B cell (primary cell): ENCODE measurements at regions not wholly inside any gene's neighbourhood (a gene's known extent, or its start where the extent isn't known, plus 50 kb on each side); places are given as distances from the start of the nearest gene placed in this dataset.

Experiments
- ATAC-seq: fragments of 200-7000 bp; cut with Tn5 transposase; one replicate; pipeline ENCODE4 v1.10.0; 2021; ENCODE audit warnings: low read depth, mild to moderate bottlenecking, moderate number of reproducible peaks, moderate library complexity
- CTCF ChIA-PET: fragments of 350-600 bp; sonication (Branson Sonifier 250); formaldehyde crosslinking; loops from one replicate; lab custom pipeline; 2021; ENCODE audit warnings: antibody characterized with exemption, inconsistent platforms; lab: Charles Lee
- POLR2A ChIA-PET: fragments of 350-600 bp; sonication (Branson Sonifier 250); formaldehyde crosslinking; loops from one replicate; lab custom pipeline; 2021; ENCODE audit warnings: antibody characterized with exemption; lab: Charles Lee
- DNase-seq: peaks from one replicate; pipeline ENCODE4 v3.0.0; 2013
- H2AFZ ChIP-seq: 2 replicates; pipeline ENCODE4 v1.6.1; 2012; ENCODE audit warnings: mild to moderate bottlenecking, low read depth, low read length; ENCODE audit not compliant: insufficient read depth, poor library complexity, severe bottlenecking
- H3K27ac ChIP-seq, 2 donors: 1 replicate in 1 of 2; 2 replicates in 1 of 2; pipeline ENCODE4 v1.5.1; 2012 to 2013; ENCODE audit warnings: low read length in 2 of 2, mild to moderate bottlenecking in 2 of 2, moderate library complexity in 1 of 2
- H3K27me3 ChIP-seq, 4 experiments: fragments of 200-600 bp in 1 of 4; sonication (generic) in 1 of 4; replicated peaks in 1 of 4; 1 replicate in 2 of 4; 2 replicates in 2 of 4; pipeline versions ENCODE4 v1.6.1 to v1.7.0; 2013 to 2016; ENCODE audit warnings: low read length in 3 of 4, mild to moderate bottlenecking in 2 of 4, mixed read lengths in 1 of 4, moderate library complexity in 1 of 4; ENCODE audit not compliant: insufficient read depth in 4 of 4, control insufficient read depth in 3 of 4; ENCODE audit errors: control extremely low read depth in 1 of 4
- H3K36me3 ChIP-seq, 2 experiments: replicated peaks in 1 of 2; 1 replicate in 1 of 2; 2 replicates in 1 of 2; pipeline versions ENCODE4 v1.6.1 to v1.7.1; 2013; ENCODE audit warnings: low read length in 1 of 2; ENCODE audit not compliant: insufficient read depth in 2 of 2, control insufficient read depth in 1 of 2; ENCODE audit errors: control extremely low read depth in 1 of 2, extremely low read depth in 1 of 2
- H3K4me1 ChIP-seq, 2 donors: fragments of 200-600 bp in 1 of 2; sonication (generic) in 1 of 2; 1 replicate in 1 of 2; 2 replicates in 1 of 2; pipeline versions ENCODE4 v1.5.1 to v1.6.1; 2013 to 2017; ENCODE audit warnings: low read length in 2 of 2; ENCODE audit not compliant: control insufficient read depth in 2 of 2, insufficient read depth in 2 of 2
- H3K4me2 ChIP-seq: replicated peaks from 2 replicates; pipeline ENCODE3; 2012; ENCODE audit warnings: mild to moderate bottlenecking, low read depth, low read length; ENCODE audit not compliant: poor library complexity, severe bottlenecking
- H3K4me3 ChIP-seq, 5 experiments: fragments of 200-600 bp in 1 of 5; sonication (generic) in 1 of 5; 1 replicate in 3 of 5; 2 replicates in 2 of 5; pipeline versions ENCODE4 v1.5.1 to v1.7.0; 2011 to 2016; ENCODE audit warnings: low read length in 4 of 5, mild to moderate bottlenecking in 4 of 5, low read depth in 2 of 5, control low read depth in 1 of 5, moderate library complexity in 1 of 5; ENCODE audit not compliant: insufficient read depth in 1 of 5; ENCODE audit errors: control extremely low read depth in 1 of 5, extremely low read depth in 1 of 5
- H3K79me2 ChIP-seq: fragments of 200-600 bp; sonication (generic); one replicate; pipeline ENCODE4 v1.6.0; 2016; ENCODE audit warnings: low read length; ENCODE audit not compliant: control insufficient read depth, insufficient read depth
- H3K9ac ChIP-seq: fragments of 200-600 bp; sonication (generic); 2 replicates; pipeline ENCODE4 v1.6.1; 2017; ENCODE audit warnings: mild to moderate bottlenecking, low read length, moderate library complexity
- H3K9me3 ChIP-seq, 3 donors: one replicate each; pipeline versions ENCODE4 v1.6.1 to v1.7.1; 2013; ENCODE audit warnings: low read length in 2 of 3; ENCODE audit not compliant: control insufficient read depth in 2 of 3, insufficient read depth in 1 of 3; ENCODE audit errors: control extremely low read depth in 1 of 3
- H4K20me1 ChIP-seq: 2 replicates; pipeline ENCODE4 v1.6.0; 2012; ENCODE audit warnings: mild to moderate bottlenecking, low read length; ENCODE audit not compliant: insufficient read depth, control insufficient read depth, poor library complexity, severe bottlenecking
- H3K27ac Mint-ChIP-seq: one replicate; pipeline ENCODE4 v1.8.0; 2021; ENCODE audit warnings: mixed read lengths
- H3K27me3 Mint-ChIP-seq: one replicate; pipeline ENCODE4 v1.8.0; 2021; ENCODE audit warnings: mixed read lengths
- H3K4me1 Mint-ChIP-seq: one replicate; pipeline ENCODE4 v1.8.0; 2021; ENCODE audit warnings: mixed read lengths
- H3K4me3 Mint-ChIP-seq: one replicate; pipeline ENCODE4 v1.8.0; 2021; ENCODE audit warnings: mixed read lengths
- H3K9me3 Mint-ChIP-seq: one replicate; pipeline ENCODE4 v1.8.0; 2022; ENCODE audit warnings: mixed read lengths; ENCODE audit not compliant: insufficient read depth
- EZH2 ChIP-seq: IDR thresholded peaks from 2 replicates; pipeline ENCODE4 v1.6.1; 2012; ENCODE audit warnings: borderline replicate concordance, low read depth, mild to moderate bottlenecking, moderate library complexity, low read length; ENCODE audit not compliant: insufficient read depth, poor library complexity, severe bottlenecking
- WGBS: methylation state at CpG from one replicate; pipeline ENCODE4 v1.1.5; 2013; ENCODE audit warnings: missing lambda C conversion rate; ENCODE audit not compliant: insufficient coverage; 5-methylcytosine and 5-hydroxymethylcytosine counted together
- intact Hi-C: fragments of 100-400 bp; cut with micrococcal nuclease; formaldehyde crosslinking; loops from one replicate; pipeline ENCODE4 v1.10.0; 2022
- TF ChIP-seq, protein P1 (sequence below): fragments of 200-600 bp; IDR thresholded peaks from one replicate; pipeline ENCODE4 v1.8.0; 2022; ENCODE audit warnings: antibody characterized with exemption, mild to moderate bottlenecking

- DNase-seq (no peak), ATAC-seq (no peak)
- no peak for TF ChIP-seq EZH2
- TF ChIP-seq, protein P1, sequence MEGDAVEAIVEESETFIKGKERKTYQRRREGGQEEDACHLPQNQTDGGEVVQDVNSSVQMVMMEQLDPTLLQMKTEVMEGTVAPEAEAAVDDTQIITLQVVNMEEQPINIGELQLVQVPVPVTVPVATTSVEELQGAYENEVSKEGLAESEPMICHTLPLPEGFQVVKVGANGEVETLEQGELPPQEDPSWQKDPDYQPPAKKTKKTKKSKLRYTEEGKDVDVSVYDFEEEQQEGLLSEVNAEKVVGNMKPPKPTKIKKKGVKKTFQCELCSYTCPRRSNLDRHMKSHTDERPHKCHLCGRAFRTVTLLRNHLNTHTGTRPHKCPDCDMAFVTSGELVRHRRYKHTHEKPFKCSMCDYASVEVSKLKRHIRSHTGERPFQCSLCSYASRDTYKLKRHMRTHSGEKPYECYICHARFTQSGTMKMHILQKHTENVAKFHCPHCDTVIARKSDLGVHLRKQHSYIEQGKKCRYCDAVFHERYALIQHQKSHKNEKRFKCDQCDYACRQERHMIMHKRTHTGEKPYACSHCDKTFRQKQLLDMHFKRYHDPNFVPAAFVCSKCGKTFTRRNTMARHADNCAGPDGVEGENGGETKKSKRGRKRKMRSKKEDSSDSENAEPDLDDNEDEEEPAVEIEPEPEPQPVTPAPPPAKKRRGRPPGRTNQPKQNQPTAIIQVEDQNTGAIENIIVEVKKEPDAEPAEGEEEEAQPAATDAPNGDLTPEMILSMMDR = no peak
- intact Hi-C loops = no loop called here
- Histone ChIP-seq H3K9ac (no peak overlapping the region), H3K36me3 (no peaks in the 10 kb centered on the region), H3K27ac (no peak overlapping the region), H3K9me3 (no peaks in the 10 kb centered on the region), H3K4me1 (no peaks in the 10 kb centered on the region), H3K79me2 (no peaks in the 10 kb centered on the region), H3K27me3 (peaks cover 0 to 5% (median 0%) of the 10 kb centered on the region in 4 experiments), H4K20me1 (no peaks in the 10 kb centered on the region), H3K4me2 (no peak overlapping the region), H2AFZ (no peak overlapping the region), H3K4me3 (no peak overlapping the region)
- POLR2A ChIA-PET = no interaction called here
- H3K4me3 Mint-ChIP-seq = no peak overlapping the region
- CTCF ChIA-PET = interaction anchor here (2.0 kb wide), 1 partner anchor 209 kb away, joined by 7 read pairs; no protein-coding TSS in a partner anchor
- H3K27me3 Mint-ChIP-seq = peaks cover 21% of the 10 kb centered on the region
- WGBS = 100% methylated on average over 6 of the region's 8 CpGs
- no peaks in the 10 kb centered on the region for H3K9me3 Mint-ChIP-seq
- no peak overlapping the region for H3K27ac Mint-ChIP-seq
- H3K4me1 Mint-ChIP-seq = peaks cover 4% of the 10 kb centered on the region
Observed at GRCh38 chr17:27390540-27390939, 65.7 kb upstream of the KSR1 start.

DNA sequence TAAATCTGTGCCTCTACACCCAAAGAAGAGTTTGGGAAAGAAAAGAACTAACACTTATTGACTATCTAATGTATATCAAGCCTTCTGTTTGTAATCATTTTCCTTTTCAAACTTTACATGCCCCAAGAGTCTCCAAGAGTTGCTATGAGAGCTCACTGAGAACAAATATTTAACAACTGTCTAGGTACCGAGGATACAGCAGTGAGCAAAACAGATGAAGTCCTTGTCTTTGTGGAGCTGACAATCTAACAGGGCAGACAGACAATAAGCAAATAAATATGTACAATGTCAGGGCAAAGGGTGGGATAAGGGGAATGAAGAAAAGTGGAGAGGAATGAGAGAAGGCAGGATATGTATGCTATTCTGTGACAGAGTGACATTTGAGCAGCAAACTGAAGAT, 64.8 kb upstream of the KSR1 start:
- no peak overlapping the region for H3K9ac ChIP-seq
- DNase-seq (no peak), ATAC-seq (no peak)
- H3K27me3 ChIP-seq = peaks cover 0 to 5% (median 0%) of the 10 kb centered on the region in 4 experiments
- no peak overlapping the region for H3K4me2 ChIP-seq
- no peak overlapping the region for H3K4me3 ChIP-seq
- ChIA-PET POLR2A (no interaction called here), CTCF (interaction anchor here (2.0 kb wide), 1 partner anchor 209 kb away, joined by 7 read pairs; no protein-coding TSS in a partner anchor)
- no peaks in the 10 kb centered on the region for H3K4me1 ChIP-seq
- Mint-ChIP-seq H3K27me3 (peaks cover 21% of the 10 kb centered on the region), H3K4me3 (no peak overlapping the region), H3K27ac (no peak overlapping the region), H3K9me3 (no peaks in the 10 kb centered on the region), H3K4me1 (peaks cover 4% of the 10 kb centered on the region)
- no peaks in the 10 kb centered on the region for H3K9me3 ChIP-seq
- H2AFZ ChIP-seq = no peak overlapping the region
- H4K20me1 ChIP-seq = no peaks in the 10 kb centered on the region
- no CpG with 5 or more reads among the region's 1 CpG for WGBS
- no peak overlapping the region for H3K27ac ChIP-seq
- no peak for TF ChIP-seq EZH2
- TF ChIP-seq, protein P1 = no peak
- no peaks in the 10 kb centered on the region for H3K79me2 ChIP-seq
- H3K36me3 ChIP-seq = no peaks in the 10 kb centered on the region
- intact Hi-C loops = no loop called here
